T-helper 2 cell treated with Interferon-gamma antibody and Interleukin-4, amounts not matched to agents 5 μg/mL and 100 μg/mL, for 36 hours (primary cell): ENCODE measurements at regions not wholly inside any gene's neighbourhood (a gene's known extent, or its start where the extent isn't known, plus 50 kb on each side); places are given as distances from the start of the nearest gene placed in this dataset.
"Not testable (repeated sequence)": the region's sequence is repeated elsewhere in the genome, so short reads cannot be mapped to it uniquely, and the experiment has no call there.

Experiments used
- DNase-seq: peaks from one replicate; pipeline ENCODE4 v3.0.0; 2021; ENCODE audit warnings: low spot score
- H3K27ac Mint-ChIP-seq: one replicate; pipeline ENCODE4 v1.8.0; 2021; ENCODE audit warnings: mild to moderate bottlenecking, mixed read lengths
- H3K27me3 Mint-ChIP-seq: one replicate; pipeline ENCODE4 v1.8.0; 2021; ENCODE audit warnings: low read depth, mixed read lengths
- H3K36me3 Mint-ChIP-seq: one replicate; pipeline ENCODE4 v1.8.0; 2021; ENCODE audit warnings: low read depth, mixed read lengths
- H3K4me1 Mint-ChIP-seq: one replicate; pipeline ENCODE4 v1.8.0; 2021; ENCODE audit warnings: low read depth, mixed read lengths
- H3K4me3 Mint-ChIP-seq: one replicate; pipeline ENCODE4 v1.8.0; 2022; ENCODE audit warnings: mild to moderate bottlenecking, moderate library complexity, mixed read lengths
- H3K9me3 Mint-ChIP-seq: one replicate; pipeline ENCODE4 v1.8.0; 2021; ENCODE audit warnings: mixed read lengths

DNA sequence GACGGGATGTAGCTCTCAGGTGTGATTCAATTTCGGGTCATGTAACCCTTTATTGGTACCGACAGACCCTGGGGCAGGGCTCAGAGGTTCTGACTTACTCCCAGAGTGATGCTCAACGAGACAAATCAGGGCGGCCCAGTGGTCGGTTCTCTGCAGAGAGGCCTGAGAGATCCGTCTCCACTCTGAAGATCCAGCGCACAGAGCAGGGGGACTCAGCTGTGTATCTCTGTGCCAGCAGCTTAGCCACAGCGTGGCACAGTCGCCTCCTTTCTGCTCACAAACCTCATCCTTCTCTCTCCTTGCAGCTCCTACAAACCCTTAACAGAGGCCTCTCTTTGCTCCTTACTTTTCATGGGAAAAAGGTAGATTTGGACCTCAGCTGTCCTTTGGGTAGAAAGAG, 197.5 kb upstream of the PRSS58 start:
- H3K4me1 Mint-ChIP-seq = peaks cover 44% of the 10 kb centered on the region
- H3K36me3 Mint-ChIP-seq = no peaks in the 10 kb centered on the region
- H3K4me3 Mint-ChIP-seq = peak overlapping the region; percentile 73
- peak overlapping the region; percentile 75 for H3K27ac Mint-ChIP-seq
- peaks cover 9% of the 10 kb centered on the region for H3K27me3 Mint-ChIP-seq
- no peak for DNase-seq
- no peaks in the 10 kb centered on the region for H3K9me3 Mint-ChIP-seq

DNA sequence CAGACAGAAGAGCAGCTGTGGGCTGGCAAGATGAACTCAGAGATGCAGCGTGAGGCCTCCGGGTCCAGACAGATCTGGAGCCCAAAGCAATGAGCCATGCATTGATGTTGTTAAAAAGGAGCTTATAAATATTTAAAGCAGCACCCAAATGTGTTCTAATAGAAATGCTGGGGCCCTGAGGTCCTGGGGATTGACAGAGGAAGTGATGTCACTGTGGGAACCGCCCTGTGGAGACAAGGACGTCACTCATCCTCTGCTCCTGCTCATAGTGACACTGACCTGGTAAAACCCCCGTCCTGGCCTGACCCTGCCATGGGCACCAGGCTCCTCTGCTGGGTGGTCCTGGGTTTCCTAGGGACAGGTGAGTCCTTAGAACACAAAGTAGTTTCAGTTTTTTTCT, 197.0 kb upstream of the PRSS58 start:
- Mint-ChIP-seq H3K36me3 (no peaks in the 10 kb centered on the region), H3K27ac (peak overlapping the region; percentile 75), H3K4me1 (peaks cover 42% of the 10 kb centered on the region), H3K4me3 (peak overlapping the region; percentile 73), H3K27me3 (peaks cover 13% of the 10 kb centered on the region), H3K9me3 (no peaks in the 10 kb centered on the region)
- DNase-seq = no peak

DNA sequence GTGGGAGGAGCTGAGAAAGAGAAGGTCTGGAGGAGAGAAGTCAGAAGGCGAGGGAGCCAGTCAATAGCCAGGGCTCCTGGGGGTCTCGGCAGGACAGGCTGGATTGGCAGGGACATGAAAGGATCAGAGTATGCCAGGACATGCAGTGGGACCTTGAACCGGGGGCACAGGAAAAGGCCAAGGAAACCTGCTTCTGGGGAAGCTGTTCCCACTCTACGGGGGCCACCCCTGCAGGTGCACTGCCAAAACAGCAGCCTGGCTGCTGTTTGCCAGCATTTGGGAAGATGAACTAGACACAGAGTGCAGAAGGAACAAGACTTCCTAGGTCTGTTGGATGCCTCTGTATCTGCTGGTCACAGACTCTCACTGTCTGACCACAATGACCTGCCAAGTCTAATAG, 194.9 kb upstream of the PRSS58 start:
- Mint-ChIP-seq H3K27ac (no peak overlapping the region), H3K4me1 (peaks cover 30% of the 10 kb centered on the region), H3K27me3 (peaks cover 20% of the 10 kb centered on the region), H3K36me3 (no peaks in the 10 kb centered on the region), H3K4me3 (no peak overlapping the region), H3K9me3 (no peaks in the 10 kb centered on the region)
- no peak for DNase-seq

DNA sequence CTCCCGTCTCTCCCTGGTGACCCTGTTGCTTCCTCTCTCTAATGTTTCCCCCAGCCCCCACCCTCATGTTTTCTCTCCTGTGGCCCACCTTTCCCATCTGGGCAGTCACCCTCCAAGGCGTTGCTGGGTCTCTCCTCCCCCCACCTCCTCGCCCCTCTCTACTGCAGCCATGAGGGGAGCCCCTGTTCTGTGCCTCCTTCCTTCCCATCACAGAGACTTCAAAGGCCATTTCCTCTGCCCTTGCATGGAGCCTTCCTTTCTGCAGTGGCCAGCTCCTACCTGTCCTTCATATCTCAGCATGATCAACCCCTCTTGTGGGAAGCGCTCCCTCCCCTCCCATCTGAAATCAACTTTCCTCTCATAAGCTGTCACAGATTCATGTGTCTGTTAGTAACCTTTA, 194.0 kb upstream of the PRSS58 start:
- H3K27ac Mint-ChIP-seq = no peak overlapping the region
- DNase-seq = no peak
- no peaks in the 10 kb centered on the region for H3K36me3 Mint-ChIP-seq
- H3K27me3 Mint-ChIP-seq = peaks cover 25% of the 10 kb centered on the region
- no peak overlapping the region for H3K4me3 Mint-ChIP-seq
- peaks cover 27% of the 10 kb centered on the region for H3K4me1 Mint-ChIP-seq
- no peaks in the 10 kb centered on the region for H3K9me3 Mint-ChIP-seq

DNA sequence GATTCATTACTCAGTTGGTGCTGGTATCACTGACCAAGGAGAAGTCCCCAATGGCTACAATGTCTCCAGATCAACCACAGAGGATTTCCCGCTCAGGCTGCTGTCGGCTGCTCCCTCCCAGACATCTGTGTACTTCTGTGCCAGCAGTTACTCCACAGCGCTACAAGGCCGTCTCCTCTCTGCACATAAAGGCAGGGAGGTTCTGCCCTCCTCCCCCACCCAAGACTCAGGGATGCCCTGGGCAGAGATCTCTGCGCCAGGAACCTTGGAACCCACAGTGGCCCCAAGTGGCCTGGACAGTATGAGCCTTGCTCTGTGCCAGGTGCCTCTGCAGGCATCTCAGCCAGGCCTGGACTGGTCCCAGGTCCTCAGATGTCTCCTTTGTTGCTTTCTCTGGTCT, 193.4 kb upstream of the PRSS58 start:
- no peak overlapping the region for H3K27ac Mint-ChIP-seq
- no peaks in the 10 kb centered on the region for H3K9me3 Mint-ChIP-seq
- no peak for DNase-seq
- H3K4me1 Mint-ChIP-seq = peaks cover 27% of the 10 kb centered on the region
- peak overlapping the region; percentile 49 for H3K4me3 Mint-ChIP-seq
- no peaks in the 10 kb centered on the region for H3K36me3 Mint-ChIP-seq
- peaks cover 27% of the 10 kb centered on the region for H3K27me3 Mint-ChIP-seq

DNA sequence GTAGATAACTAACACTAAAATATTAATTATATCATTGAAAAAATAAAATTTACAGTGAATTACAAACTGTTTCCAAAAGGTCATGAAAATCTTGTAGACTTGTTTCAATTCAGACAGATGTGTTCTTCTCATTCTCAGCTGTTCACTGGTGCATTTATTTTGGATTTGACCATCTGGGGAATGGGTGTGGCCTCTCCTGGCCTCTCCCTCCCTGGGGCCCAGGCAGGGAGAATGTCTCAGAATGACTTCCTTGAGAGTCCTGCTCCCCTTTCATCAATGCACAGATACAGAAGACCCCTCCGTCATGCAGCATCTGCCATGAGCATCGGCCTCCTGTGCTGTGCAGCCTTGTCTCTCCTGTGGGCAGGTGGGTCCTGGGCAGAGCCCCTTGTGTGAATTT, 192.8 kb upstream of the PRSS58 start:
- Mint-ChIP-seq H3K9me3 (no peaks in the 10 kb centered on the region), H3K36me3 (no peaks in the 10 kb centered on the region), H3K27me3 (peaks cover 27% of the 10 kb centered on the region), H3K4me3 (peak overlapping the region; percentile 49), H3K4me1 (peaks cover 24% of the 10 kb centered on the region), H3K27ac (no peak overlapping the region)
- DNase-seq = no peak

DNA sequence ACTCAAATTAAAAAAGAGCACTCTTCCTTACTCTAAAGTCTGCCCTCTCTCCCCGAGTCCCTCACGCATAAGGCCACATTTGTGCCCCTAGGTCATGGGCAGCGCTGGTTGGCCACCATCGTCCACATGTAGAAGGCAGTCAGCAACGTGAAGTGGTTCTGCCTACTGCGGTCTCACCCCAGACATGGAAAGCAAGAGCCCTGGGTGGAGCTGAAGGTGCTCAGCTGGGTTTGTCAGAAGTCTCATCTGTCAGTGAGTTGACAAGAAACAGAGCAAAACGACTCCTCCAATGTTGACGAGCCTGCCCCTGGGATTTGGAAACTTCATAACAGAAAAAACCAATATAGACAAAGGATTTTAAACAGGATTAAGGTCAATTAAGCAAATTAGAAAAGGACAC, 192.3 kb upstream of the PRSS58 start:
- peak overlapping the region; percentile 63 for H3K27ac Mint-ChIP-seq
- peaks cover 27% of the 10 kb centered on the region for H3K27me3 Mint-ChIP-seq
- peak overlapping the region; percentile 33 for H3K4me3 Mint-ChIP-seq
- H3K36me3 Mint-ChIP-seq = no peaks in the 10 kb centered on the region
- H3K9me3 Mint-ChIP-seq = no peaks in the 10 kb centered on the region
- no peak for DNase-seq
- peaks cover 23% of the 10 kb centered on the region for H3K4me1 Mint-ChIP-seq

DNA sequence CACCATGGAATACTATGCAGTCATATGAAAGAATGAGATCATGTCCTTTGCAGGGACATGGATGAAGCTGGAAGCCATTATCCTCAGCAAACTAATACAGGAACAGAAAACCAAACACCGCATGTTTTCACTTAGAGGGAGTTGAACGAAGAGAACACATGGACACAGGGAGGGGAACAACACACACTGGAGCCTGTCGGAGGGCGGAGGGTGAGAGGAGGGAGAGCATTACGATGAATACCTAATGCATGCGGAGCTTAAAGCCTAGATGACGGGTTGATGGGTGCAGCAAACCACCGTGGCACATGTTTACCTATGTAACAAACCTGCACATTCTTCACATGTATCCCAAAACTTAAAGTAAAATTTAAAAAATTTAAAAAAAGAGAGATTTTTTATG, 191.0 kb upstream of the PRSS58 start:
- Mint-ChIP-seq H3K4me1 (peaks cover 16% of the 10 kb centered on the region), H3K4me3 (peak overlapping the region; percentile 3), H3K27ac (peak overlapping the region; percentile 41), H3K27me3 (peaks cover 27% of the 10 kb centered on the region)
- DNase-seq, H3K36me3 Mint-ChIP-seq, H3K9me3 Mint-ChIP-seq: not testable (repeated sequence)

DNA sequence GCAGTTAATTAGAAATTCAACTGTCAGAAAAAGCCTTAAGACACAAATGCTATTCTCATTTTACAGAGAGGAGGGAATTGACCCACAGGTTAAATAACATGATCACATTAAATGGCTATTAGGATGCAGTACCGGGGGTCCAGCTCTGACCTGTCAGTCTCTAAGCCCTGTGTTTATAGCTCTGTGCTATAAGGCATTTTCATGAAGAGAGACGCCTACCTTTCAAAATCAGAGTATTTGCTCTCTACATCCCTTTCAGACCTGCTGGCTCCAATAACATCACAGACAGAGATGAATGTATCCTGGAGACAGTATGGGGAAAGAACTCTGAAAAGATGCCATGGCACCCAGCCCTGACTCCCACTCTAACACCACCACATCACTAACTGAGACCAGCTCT, 189.9 kb upstream of the PRSS58 start:
- Mint-ChIP-seq H3K27ac (no peak overlapping the region), H3K4me3 (no peak overlapping the region), H3K36me3 (no peaks in the 10 kb centered on the region), H3K27me3 (peaks cover 27% of the 10 kb centered on the region), H3K9me3 (no peaks in the 10 kb centered on the region), H3K4me1 (peaks cover 23% of the 10 kb centered on the region)
- no peak for DNase-seq

DNA sequence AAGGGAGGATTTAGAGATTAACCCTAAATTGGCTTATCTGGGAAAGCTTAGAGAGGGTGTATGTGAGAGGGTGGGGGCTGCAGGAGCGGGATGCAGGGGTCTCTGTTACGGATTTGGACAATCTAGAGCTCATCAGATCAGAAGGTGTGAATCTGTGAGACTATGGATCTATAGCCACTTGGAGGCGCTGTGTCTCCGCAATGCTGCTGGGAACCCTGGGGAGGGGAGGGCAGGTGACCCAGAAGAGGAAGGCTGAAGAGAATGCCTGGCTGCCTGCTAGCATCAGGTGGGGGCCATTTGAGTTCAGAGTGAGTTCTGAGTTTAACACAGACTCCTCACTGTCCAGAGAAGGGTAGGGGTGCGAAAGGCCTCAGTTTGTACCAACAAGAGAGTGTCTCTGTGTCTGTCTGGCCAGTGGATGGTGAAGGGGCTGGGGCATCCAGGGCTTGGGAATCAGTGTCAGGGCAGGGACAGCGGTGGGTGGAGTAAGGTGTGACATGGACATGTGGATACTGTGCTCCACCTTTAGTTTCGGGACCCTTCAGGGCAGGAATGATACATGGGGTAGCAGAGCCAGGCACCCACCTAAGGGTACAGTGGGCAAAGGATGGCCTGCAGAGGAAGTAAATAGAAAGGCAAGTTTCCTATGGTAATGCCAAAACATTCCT, 187.3 kb upstream of the PRSS58 start:
- Mint-ChIP-seq H3K27ac (no peak overlapping the region), H3K4me1 (peaks cover 36% of the 10 kb centered on the region), H3K4me3 (no peak overlapping the region), H3K36me3 (no peaks in the 10 kb centered on the region), H3K9me3 (no peaks in the 10 kb centered on the region), H3K27me3 (peaks cover 15% of the 10 kb centered on the region)
- no peak for DNase-seq

DNA sequence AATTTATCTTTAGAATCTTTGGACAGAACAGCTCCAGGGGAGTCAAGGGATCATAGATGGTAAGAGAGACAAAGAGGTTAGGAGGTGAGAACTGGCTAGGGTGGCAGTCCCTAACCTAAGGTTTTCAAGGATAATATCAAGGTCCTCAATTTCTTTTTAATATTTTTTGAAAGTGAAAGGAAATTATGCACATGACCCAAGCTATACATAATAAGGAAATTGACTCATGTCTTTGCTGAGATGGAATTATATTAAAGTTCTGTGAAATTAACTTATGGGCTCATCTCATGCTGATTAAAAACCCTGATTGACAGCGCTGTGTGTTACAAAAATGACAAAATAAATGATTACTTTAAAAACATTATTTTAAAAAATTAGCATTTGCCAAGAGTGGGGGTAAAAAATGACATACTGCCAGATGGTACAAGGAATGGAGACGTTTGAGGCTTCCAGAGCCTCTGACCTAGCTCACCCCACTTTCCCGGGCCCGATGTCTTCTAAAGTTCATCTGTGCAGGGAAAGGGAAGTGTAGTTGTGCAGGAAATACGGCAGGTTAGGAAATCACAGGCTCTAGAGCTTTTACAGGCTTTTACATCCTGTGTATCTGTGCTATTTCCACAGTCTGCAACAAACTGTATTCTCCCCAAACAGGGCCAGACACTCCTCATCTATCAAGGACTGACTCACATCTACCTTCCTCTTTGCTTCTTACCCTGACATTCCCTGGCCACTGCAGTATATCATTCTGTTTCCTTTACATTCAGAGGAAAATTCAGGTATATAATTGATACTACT, 185.6 kb upstream of the PRSS58 start:
- Mint-ChIP-seq H3K9me3 (no peaks in the 10 kb centered on the region), H3K4me3 (no peak overlapping the region), H3K36me3 (no peaks in the 10 kb centered on the region), H3K27me3 (peaks cover 9% of the 10 kb centered on the region), H3K27ac (no peak overlapping the region), H3K4me1 (peaks cover 44% of the 10 kb centered on the region)
- DNase-seq = no peak

DNA sequence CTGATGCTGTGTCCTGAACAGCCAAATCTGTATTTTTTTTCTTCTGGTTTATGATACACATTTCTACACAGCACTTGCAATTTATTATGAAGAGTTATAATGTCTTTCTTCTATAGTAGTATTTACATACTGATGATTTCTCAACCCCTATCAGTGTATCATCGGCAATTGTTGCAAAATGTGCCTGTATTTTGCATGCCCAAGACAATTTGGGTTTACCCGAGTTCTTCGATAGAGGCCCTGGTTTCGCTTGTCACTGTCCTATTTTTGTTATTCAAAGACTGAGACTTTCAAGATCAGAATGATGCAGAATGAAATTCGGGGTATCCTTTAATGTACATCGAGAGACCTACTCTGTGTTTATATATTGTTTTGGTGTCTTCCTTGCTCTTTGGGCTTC, 184.5 kb upstream of the PRSS58 start:
- Mint-ChIP-seq H3K4me3 (no peak overlapping the region), H3K9me3 (no peaks in the 10 kb centered on the region), H3K4me1 (peaks cover 47% of the 10 kb centered on the region), H3K36me3 (no peaks in the 10 kb centered on the region), H3K27me3 (peaks cover 5% of the 10 kb centered on the region), H3K27ac (no peak overlapping the region)
- DNase-seq = no peak

DNA sequence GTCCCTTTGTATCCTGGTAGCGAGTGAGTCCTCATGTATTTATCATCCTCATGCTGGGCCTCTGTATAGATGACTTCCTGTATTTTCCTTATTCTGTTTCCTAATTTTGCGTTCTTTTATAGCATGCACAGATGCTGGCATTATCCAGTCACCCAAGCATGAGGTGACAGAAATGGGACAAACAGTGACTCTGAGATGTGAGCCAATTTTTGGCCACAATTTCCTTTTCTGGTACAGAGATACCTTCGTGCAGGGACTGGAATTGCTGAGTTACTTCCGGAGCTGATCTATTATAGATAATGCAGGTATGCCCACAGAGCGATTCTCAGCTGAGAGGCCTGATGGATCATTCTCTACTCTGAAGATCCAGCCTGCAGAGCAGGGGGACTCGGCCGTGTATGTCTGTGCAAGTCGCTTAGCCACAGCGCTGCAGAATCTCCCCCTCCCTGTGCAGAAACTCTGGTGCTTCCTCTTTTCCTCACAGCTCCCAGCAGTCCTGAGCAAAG, 183.1 kb upstream of the PRSS58 start:
- H3K36me3 Mint-ChIP-seq = no peaks in the 10 kb centered on the region
- no peaks in the 10 kb centered on the region for H3K9me3 Mint-ChIP-seq
- DNase-seq = peak; percentile 33
- H3K27me3 Mint-ChIP-seq = no peaks in the 10 kb centered on the region
- H3K27ac Mint-ChIP-seq = peak overlapping the region; percentile 23
- peak overlapping the region; percentile 69 for H3K4me3 Mint-ChIP-seq
- peaks cover 49% of the 10 kb centered on the region for H3K4me1 Mint-ChIP-seq

DNA sequence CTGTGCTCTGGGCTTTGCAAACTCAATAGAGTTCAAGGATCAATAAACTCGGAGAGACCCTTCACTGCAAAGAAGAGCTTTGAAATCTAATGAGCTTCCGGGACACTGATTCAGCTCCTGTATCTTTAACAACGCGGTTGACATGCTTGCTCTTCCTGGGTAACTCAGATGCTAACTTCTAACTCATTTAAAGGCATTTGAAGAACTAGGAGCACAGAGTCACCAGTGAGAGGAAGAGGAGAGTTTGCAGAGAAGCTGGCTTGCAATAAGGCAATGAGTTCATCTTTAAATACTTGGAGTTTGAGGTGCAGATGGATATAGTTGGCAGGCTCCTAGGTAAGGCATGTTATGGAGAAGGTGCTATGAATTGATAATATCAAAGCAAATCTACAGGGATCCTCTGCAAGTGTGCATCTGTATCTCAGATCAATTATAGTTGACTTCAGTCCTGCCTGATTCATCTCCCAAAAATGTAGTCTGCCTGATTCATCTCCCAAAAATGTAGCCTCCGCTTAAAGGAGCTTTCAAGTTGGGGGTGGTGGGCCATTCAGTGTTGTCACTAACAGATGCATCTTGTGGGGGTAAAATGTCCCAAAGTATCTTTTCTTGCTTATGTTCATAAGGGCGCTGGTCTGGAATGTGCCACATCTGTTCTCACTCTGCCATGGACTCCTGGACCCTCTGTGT, 182.5 kb upstream of the PRSS58 start:
- Mint-ChIP-seq H3K4me3 (peak overlapping the region; percentile 69), H3K36me3 (no peaks in the 10 kb centered on the region), H3K4me1 (peaks cover 53% of the 10 kb centered on the region), H3K27me3 (no peaks in the 10 kb centered on the region), H3K27ac (peak overlapping the region; percentile 23), H3K9me3 (no peaks in the 10 kb centered on the region)
- no peak for DNase-seq
